Activated CD4-positive, alpha-beta T cell treated with anti-CD3 and anti-CD28 coated beads, Interleukin-2, amount 10 ng/mL, durations not matched to agents 24 days and 14 days (primary cell): ENCODE measurements at regions not wholly inside any gene's neighbourhood (a gene's known extent, or its start where the extent isn't known, plus 50 kb on each side); places are given as distances from the start of the nearest gene placed in this dataset.

ENCODE experiments used
- DNase-seq: peaks from one replicate; pipeline ENCODE4 v3.0.0; 2022
- H3K27ac Mint-ChIP-seq: one replicate; pipeline ENCODE4 v1.8.0; 2022; ENCODE audit warnings: mild to moderate bottlenecking, mixed read lengths
- H3K27me3 Mint-ChIP-seq: one replicate; pipeline ENCODE4 v1.8.0; 2022; ENCODE audit warnings: mixed read lengths
- H3K36me3 Mint-ChIP-seq: one replicate; pipeline ENCODE4 v1.8.0; 2022; ENCODE audit warnings: low read depth, mild to moderate bottlenecking, mixed read lengths
- H3K4me1 Mint-ChIP-seq: one replicate; pipeline ENCODE4 v1.8.0; 2021; ENCODE audit warnings: mixed read lengths
- H3K4me3 Mint-ChIP-seq: one replicate; pipeline ENCODE4 v1.8.0; 2022; ENCODE audit warnings: mild to moderate bottlenecking, moderate library complexity, mixed read lengths
- H3K9me3 Mint-ChIP-seq: one replicate; pipeline ENCODE4 v1.8.0; 2021; ENCODE audit warnings: mixed read lengths
- intact Hi-C: fragments of 100-400 bp; cut with micrococcal nuclease; formaldehyde crosslinking; loops from one replicate; pipeline ENCODE4 v1.15.1; 2023

- no peaks in the 10 kb centered on the region for H3K9me3 Mint-ChIP-seq
- peaks cover 2% of the 10 kb centered on the region for H3K27me3 Mint-ChIP-seq
- no peak overlapping the region for H3K4me3 Mint-ChIP-seq
- H3K27ac Mint-ChIP-seq = no peak overlapping the region
- no peaks in the 10 kb centered on the region for H3K4me1 Mint-ChIP-seq
- intact Hi-C loops = no loop called here
- no peak for DNase-seq
- H3K36me3 Mint-ChIP-seq = no peaks in the 10 kb centered on the region
Observed at GRCh38 chr2:103103678-103104077, 341.8 kb downstream of the TMEM182 start.

DNA sequence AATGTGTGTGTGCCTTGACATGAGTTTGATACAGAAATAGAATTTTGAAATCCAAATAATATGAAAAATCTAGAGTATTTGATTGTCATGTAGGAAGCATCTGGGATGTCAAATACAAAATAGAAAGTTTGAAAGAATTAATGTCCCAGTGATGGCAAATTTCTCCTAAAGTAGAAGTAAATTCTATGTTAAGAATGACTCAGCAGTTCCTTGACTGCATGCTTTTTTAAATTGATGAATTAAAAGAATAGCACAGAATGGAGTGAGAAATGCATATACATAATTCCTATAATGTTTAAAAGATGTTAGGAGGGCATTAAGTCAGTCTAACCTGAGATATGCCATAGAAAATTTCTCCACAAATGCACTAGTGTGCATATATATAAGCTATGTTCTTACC is 357.5 kb downstream of the TMEM182 start:
- H3K27ac Mint-ChIP-seq = no peak overlapping the region
- intact Hi-C loops = no loop called here
- H3K9me3 Mint-ChIP-seq = no peaks in the 10 kb centered on the region
- no peaks in the 10 kb centered on the region for H3K27me3 Mint-ChIP-seq
- no peaks in the 10 kb centered on the region for H3K36me3 Mint-ChIP-seq
- H3K4me3 Mint-ChIP-seq = no peak overlapping the region
- no peak for DNase-seq
- no peaks in the 10 kb centered on the region for H3K4me1 Mint-ChIP-seq

DNA sequence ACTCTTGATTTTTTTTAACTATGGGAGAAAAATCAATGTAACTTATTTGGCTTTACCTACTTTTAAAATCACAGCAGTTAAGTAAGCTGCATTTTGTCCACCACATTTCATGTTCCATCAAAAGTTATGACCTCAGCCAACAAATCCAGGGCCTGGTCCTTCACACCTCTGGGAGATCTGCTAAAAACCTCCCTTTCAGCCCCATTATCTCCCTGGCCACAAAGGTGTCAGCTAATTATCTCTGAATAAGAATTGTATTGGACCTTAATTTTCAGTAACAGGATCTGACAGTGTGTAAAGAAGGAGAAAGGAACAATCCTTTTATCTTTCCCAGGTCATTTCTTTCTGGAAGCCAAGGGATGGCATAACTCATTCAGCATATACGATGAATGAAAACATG is 359.3 kb downstream of the TMEM182 start:
- DNase-seq = no peak
- intact Hi-C loops = no loop called here
- H3K9me3 Mint-ChIP-seq = no peaks in the 10 kb centered on the region
- H3K36me3 Mint-ChIP-seq = no peaks in the 10 kb centered on the region
- no peak overlapping the region for H3K27ac Mint-ChIP-seq
- no peak overlapping the region for H3K4me3 Mint-ChIP-seq
- no peaks in the 10 kb centered on the region for H3K4me1 Mint-ChIP-seq
- peaks cover 2% of the 10 kb centered on the region for H3K27me3 Mint-ChIP-seq

DNA sequence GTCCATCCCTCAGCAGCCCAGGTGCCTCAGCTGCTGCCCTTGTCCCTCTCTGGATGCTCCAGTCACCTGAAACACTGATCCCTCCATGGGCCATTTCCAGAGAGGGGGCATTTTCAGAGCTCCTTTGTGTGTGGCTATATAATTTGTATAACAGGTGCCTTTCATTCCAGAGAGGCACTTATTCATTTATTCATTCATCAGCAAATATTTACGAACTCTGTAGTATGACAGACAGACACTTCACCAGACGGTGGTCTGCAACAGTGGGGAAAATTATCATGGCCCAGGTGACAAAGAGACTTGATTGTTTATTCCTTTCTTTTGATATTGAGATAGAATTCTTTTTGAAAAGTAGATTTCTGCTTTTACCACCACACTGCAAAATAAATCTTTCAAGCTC is 361.7 kb downstream of the TMEM182 start:
- peaks cover 5% of the 10 kb centered on the region for H3K27me3 Mint-ChIP-seq
- DNase-seq = no peak
- intact Hi-C loops = no loop called here
- H3K4me1 Mint-ChIP-seq = no peaks in the 10 kb centered on the region
- H3K4me3 Mint-ChIP-seq = no peak overlapping the region
- H3K9me3 Mint-ChIP-seq = no peaks in the 10 kb centered on the region
- no peaks in the 10 kb centered on the region for H3K36me3 Mint-ChIP-seq
- no peak overlapping the region for H3K27ac Mint-ChIP-seq

GRCh38 chr2:103130857-103131256 is 369.0 kb downstream of the TMEM182 start:
- no peak overlapping the region for H3K27ac Mint-ChIP-seq
- peaks cover 10% of the 10 kb centered on the region for H3K9me3 Mint-ChIP-seq
- H3K4me3 Mint-ChIP-seq = no peak overlapping the region
- peaks cover 3% of the 10 kb centered on the region for H3K27me3 Mint-ChIP-seq
- intact Hi-C loops = no loop called here
- H3K4me1 Mint-ChIP-seq = peaks cover 12% of the 10 kb centered on the region
- H3K36me3 Mint-ChIP-seq = peaks cover 1% of the 10 kb centered on the region
- no peak for DNase-seq

- DNase-seq = peak; percentile 78
- Mint-ChIP-seq H3K27me3 (peaks cover 2% of the 10 kb centered on the region), H3K4me3 (peak overlapping the region; percentile 57), H3K27ac (peak overlapping the region; percentile 17), H3K9me3 (peaks cover 16% of the 10 kb centered on the region), H3K4me1 (peaks cover 12% of the 10 kb centered on the region), H3K36me3 (peaks cover 5% of the 10 kb centered on the region)
- intact Hi-C loops = no loop called here
Observed at GRCh38 chr2:103132536-103133217, 370.8 kb downstream of the TMEM182 start.

GRCh38 chr2:103135679-103136078 is 373.8 kb downstream of the TMEM182 start:
- no peak for DNase-seq
- no peaks in the 10 kb centered on the region for H3K27me3 Mint-ChIP-seq
- H3K4me1 Mint-ChIP-seq = peaks cover 31% of the 10 kb centered on the region
- H3K27ac Mint-ChIP-seq = no peak overlapping the region
- H3K9me3 Mint-ChIP-seq = peaks cover 20% of the 10 kb centered on the region
- H3K36me3 Mint-ChIP-seq = peaks cover 5% of the 10 kb centered on the region
- intact Hi-C loops = no loop called here
- H3K4me3 Mint-ChIP-seq = no peak overlapping the region

DNA sequence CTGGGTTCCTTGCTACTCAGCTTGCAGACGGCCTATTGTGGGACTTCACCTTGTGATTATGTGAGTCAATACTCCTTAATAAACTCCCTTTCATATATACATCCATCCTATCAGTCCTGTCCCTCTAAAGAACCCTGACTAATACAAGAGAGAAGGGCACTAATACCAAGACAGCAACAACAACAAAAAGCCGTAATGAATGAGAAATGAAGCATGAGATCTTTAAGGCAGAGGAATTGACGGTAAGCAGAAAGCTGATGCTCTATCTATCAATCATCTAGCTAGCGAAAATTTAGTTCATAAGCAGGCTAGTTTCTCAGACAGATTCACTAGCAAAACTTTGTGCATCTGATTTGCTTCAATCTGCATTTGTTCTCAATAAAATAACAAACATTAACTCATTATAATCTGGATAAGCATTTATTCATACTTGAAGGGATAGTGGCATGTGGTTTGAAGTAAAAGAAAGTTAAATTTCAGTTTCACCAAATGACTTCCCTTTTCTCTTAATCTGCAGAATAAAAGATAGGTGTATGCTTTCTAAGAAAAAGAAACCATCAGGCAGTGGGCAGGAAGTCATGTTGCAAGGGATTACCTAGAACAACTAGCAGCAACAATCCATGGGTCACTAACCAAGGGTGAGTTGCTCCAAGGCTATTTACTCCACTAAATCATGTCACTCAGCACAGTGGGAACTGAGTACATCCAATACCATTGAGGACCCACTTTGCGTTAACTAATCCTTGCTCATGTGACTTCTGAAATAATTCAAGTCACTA is 376.5 kb downstream of the TMEM182 start:
- peaks cover 19% of the 10 kb centered on the region for H3K4me1 Mint-ChIP-seq
- DNase-seq = peak; percentile 61
- no peak overlapping the region for H3K27ac Mint-ChIP-seq

DNA sequence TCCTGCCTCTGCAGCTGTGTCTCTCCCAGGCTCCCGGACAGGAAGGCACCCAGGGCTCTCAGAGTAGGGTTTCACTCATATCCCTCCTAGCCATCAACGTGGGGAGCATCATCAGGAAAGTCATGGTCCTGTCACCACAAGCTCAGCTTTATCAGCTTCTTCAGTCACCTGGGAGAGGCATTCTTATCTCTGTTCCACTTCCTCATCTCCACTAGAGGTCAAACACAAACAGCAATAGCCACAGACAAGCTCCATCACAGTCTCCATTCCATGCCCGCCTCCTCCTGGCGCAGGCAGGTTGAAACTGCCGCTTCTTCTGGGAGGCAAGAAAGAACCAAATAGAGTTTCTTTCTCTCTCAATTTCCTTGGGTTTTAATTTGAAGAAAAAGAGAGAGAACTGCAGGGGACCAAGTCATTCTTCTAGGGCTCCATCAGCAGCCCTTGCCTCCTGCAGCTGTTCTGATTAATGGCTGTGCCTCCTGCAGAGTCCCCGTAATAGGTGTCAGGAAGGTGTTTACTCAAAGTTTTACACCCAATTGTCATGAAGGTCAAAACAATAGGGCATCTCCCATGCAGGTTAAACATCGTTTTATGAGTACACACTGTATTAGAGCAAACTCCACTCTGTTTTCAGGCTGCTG is 377.9 kb downstream of the TMEM182 start:
- Mint-ChIP-seq H3K36me3 (peaks cover 8% of the 10 kb centered on the region), H3K9me3 (peaks cover 25% of the 10 kb centered on the region), H3K4me1 (peaks cover 19% of the 10 kb centered on the region), H3K27me3 (peaks cover 2% of the 10 kb centered on the region), H3K4me3 (no peak overlapping the region), H3K27ac (no peak overlapping the region)
- intact Hi-C loops = no loop called here
- no peak for DNase-seq

More for the DNA sequence above, 376.5 kb downstream of the TMEM182 start:
- no peak overlapping the region for H3K4me3 Mint-ChIP-seq
- intact Hi-C loops = no loop called here
- H3K27me3 Mint-ChIP-seq = no peaks in the 10 kb centered on the region
- peaks cover 28% of the 10 kb centered on the region for H3K9me3 Mint-ChIP-seq
- H3K36me3 Mint-ChIP-seq = peaks cover 8% of the 10 kb centered on the region

GRCh38 chr2:103144837-103145236 is 383.0 kb downstream of the TMEM182 start:
- Mint-ChIP-seq H3K36me3 (peaks cover 3% of the 10 kb centered on the region), H3K9me3 (peaks cover 8% of the 10 kb centered on the region), H3K4me1 (peaks cover 3% of the 10 kb centered on the region), H3K27me3 (peaks cover 5% of the 10 kb centered on the region), H3K4me3 (no peak overlapping the region), H3K27ac (no peak overlapping the region)
- no peak for DNase-seq
- intact Hi-C loops = no loop called here

GRCh38 chr2:103145739-103146138 is 383.9 kb downstream of the TMEM182 start:
- no peak overlapping the region for H3K4me3 Mint-ChIP-seq
- H3K27me3 Mint-ChIP-seq = peaks cover 5% of the 10 kb centered on the region
- H3K27ac Mint-ChIP-seq = no peak overlapping the region
- no peaks in the 10 kb centered on the region for H3K4me1 Mint-ChIP-seq
- intact Hi-C loops = no loop called here
- peaks cover 8% of the 10 kb centered on the region for H3K9me3 Mint-ChIP-seq
- H3K36me3 Mint-ChIP-seq = peaks cover 3% of the 10 kb centered on the region
- no peak for DNase-seq

DNA sequence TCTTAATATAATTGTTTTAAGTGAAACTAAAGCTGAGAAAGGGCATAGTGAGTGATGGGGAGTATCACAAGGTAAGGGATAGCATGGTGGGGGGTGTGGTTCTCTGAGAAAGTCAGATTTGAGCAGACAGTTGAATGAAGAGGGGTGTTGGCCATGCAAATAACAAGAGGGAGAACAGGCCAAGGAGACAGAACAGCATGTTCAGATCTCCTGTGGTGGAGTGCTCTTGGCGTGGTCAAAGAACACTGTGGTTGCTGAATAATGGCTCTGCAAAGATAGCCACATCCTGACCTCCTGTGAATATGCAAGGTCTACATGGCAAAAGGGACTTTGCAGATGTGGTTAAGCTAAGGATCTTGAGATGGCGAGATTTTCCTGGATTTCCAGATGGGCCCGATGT is 389.2 kb downstream of the TMEM182 start:
- H3K27me3 Mint-ChIP-seq = peaks cover 4% of the 10 kb centered on the region
- no peaks in the 10 kb centered on the region for H3K4me1 Mint-ChIP-seq
- intact Hi-C loops = no loop called here
- DNase-seq = no peak
- no peak overlapping the region for H3K27ac Mint-ChIP-seq
- H3K4me3 Mint-ChIP-seq = no peak overlapping the region
- H3K9me3 Mint-ChIP-seq = no peaks in the 10 kb centered on the region
- no peaks in the 10 kb centered on the region for H3K36me3 Mint-ChIP-seq

GRCh38 chr2:103152556-103152955 is 390.7 kb downstream of the TMEM182 start:
- Mint-ChIP-seq H3K9me3 (no peaks in the 10 kb centered on the region), H3K4me3 (no peak overlapping the region), H3K4me1 (no peaks in the 10 kb centered on the region), H3K27me3 (peaks cover 5% of the 10 kb centered on the region), H3K36me3 (no peaks in the 10 kb centered on the region), H3K27ac (no peak overlapping the region)
- no peak for DNase-seq
- intact Hi-C loops = no loop called here

DNA sequence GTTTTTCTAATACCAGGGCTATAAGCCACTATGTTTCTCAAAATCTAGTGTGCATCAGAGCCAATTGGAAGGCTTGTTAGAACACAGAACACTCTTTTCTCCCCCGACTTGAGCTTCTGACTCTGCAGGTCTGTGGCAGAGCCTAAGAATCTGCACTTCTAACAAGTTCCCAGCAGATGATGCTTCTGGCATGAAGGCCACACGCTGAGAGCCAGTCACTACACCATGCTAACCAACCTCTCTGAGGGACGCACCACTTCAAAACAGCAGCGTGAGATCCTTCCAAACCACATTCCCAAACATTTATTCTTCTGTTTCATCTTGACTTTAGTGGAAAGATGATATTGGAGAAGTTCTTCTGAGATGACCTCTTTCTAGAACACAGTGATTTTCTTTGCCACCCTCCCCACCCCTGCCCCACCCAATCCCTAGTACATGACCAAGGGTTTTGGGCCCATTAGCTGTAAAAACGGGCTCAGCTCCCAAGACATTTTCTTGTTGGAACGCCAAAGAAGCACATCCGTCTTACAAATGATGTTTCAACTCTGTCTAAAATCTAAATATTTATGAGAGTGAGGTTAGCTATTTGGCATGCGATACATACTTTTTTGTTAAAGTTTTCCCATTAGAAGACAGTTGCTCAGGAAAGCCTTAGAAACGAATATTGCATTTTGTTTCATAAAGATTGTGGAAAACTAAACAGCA is 391.9 kb downstream of the TMEM182 start:
- no peak overlapping the region for H3K27ac Mint-ChIP-seq
- H3K27me3 Mint-ChIP-seq = peaks cover 5% of the 10 kb centered on the region
- H3K4me1 Mint-ChIP-seq = no peaks in the 10 kb centered on the region
- no peaks in the 10 kb centered on the region for H3K9me3 Mint-ChIP-seq
- no peak overlapping the region for H3K4me3 Mint-ChIP-seq
- intact Hi-C loops = no loop called here
- no peak for DNase-seq
- H3K36me3 Mint-ChIP-seq = no peaks in the 10 kb centered on the region
